Astrocyte (in vitro differentiated cells and primary cell): ENCODE measurements at regions not wholly inside any gene's neighbourhood (a gene's known extent, or its start where the extent isn't known, plus 50 kb on each side); places are given as distances from the start of the nearest gene placed in this dataset.

Experiments
- DNase-seq: peaks from one replicate; pipeline ENCODE4 v3.0.0-alpha.2; 2010; ENCODE audit warnings: low read depth
- FAIRE-seq: peaks from 2 replicates; lab custom pipeline; 2011; peaks lifted over from hg19 to GRCh38; lab: Jason Lieb, UNC
- H2AFZ ChIP-seq: 2 replicates; pipeline ENCODE4 v1.6.0; 2012; ENCODE audit warnings: low read depth, low read length, inconsistent platforms
- H3K27ac ChIP-seq: 2 replicates; pipeline ENCODE4 v1.5.1; 2011; ENCODE audit warnings: low read depth, low read length, inconsistent platforms
- H3K27me3 ChIP-seq: 2 replicates; pipeline ENCODE4 v1.6.0; 2011; ENCODE audit warnings: low read length, inconsistent platforms; ENCODE audit not compliant: insufficient read depth
- H3K36me3 ChIP-seq: 2 replicates; pipeline ENCODE4 v1.5.1; 2011; ENCODE audit warnings: low read length, inconsistent platforms; ENCODE audit not compliant: insufficient read depth
- H3K4me1 ChIP-seq: 2 replicates; pipeline ENCODE4 v1.5.1; 2011; ENCODE audit warnings: low read length, inconsistent platforms; ENCODE audit not compliant: insufficient read depth
- H3K4me2 ChIP-seq: 2 replicates; pipeline ENCODE4 v1.6.0; 2012; ENCODE audit warnings: low read length, inconsistent platforms
- H3K4me3 ChIP-seq: 2 replicates; pipeline ENCODE4 v1.5.1; 2011; ENCODE audit warnings: low read depth, mild to moderate bottlenecking, low read length, inconsistent platforms; ENCODE audit not compliant: insufficient read depth
- H3K79me2 ChIP-seq: 2 replicates; pipeline ENCODE4 v1.6.0; 2012; ENCODE audit warnings: mild to moderate bottlenecking, low read length, inconsistent platforms; ENCODE audit not compliant: insufficient read depth
- H3K9ac ChIP-seq: 2 replicates; pipeline ENCODE4 v1.6.0; 2012; ENCODE audit warnings: mild to moderate bottlenecking, low read length, inconsistent platforms
- H3K9me3 ChIP-seq: 2 replicates; pipeline ENCODE4 v1.5.1; 2012; ENCODE audit warnings: low read depth, mild to moderate bottlenecking, low read length, inconsistent platforms; ENCODE audit not compliant: insufficient read depth
- H4K20me1 ChIP-seq: 2 replicates; pipeline ENCODE4 v1.6.0; 2012; ENCODE audit warnings: low read length, inconsistent platforms; ENCODE audit not compliant: insufficient read depth
- H3K27ac Mint-ChIP-seq: one replicate; pipeline ENCODE4 v1.8.0; 2021; ENCODE audit warnings: mild to moderate bottlenecking, mixed read lengths; ENCODE audit not compliant: unreplicated experiment
- H3K27me3 Mint-ChIP-seq: one replicate; pipeline ENCODE4 v1.8.0; 2021; ENCODE audit warnings: low read depth, mixed read lengths; ENCODE audit not compliant: unreplicated experiment
- H3K36me3 Mint-ChIP-seq: one replicate; pipeline ENCODE4 v1.8.0; 2021; ENCODE audit warnings: low read depth, mixed read lengths; ENCODE audit not compliant: unreplicated experiment
- H3K4me1 Mint-ChIP-seq: one replicate; pipeline ENCODE4 v1.8.0; 2021; ENCODE audit warnings: low read depth, mixed read lengths; ENCODE audit not compliant: unreplicated experiment
- H3K4me3 Mint-ChIP-seq: one replicate; pipeline ENCODE4 v1.8.0; 2021; ENCODE audit warnings: mild to moderate bottlenecking, moderate library complexity, mixed read lengths; ENCODE audit not compliant: unreplicated experiment
- H3K9me3 Mint-ChIP-seq: one replicate; pipeline ENCODE4 v1.8.0; 2021; ENCODE audit warnings: mild to moderate bottlenecking, mixed read lengths; ENCODE audit not compliant: unreplicated experiment
- EZH2 ChIP-seq: IDR thresholded peaks from 2 replicates; pipeline ENCODE4 v1.6.1; 2012; ENCODE audit warnings: mild to moderate bottlenecking, low read length, inconsistent platforms; ENCODE audit not compliant: insufficient read depth
- TF ChIP-seq, protein P1 (sequence below): IDR thresholded peaks from 2 replicates; pipeline ENCODE4 v1.5.1; 2011; ENCODE audit warnings: low read depth, mild to moderate bottlenecking, inconsistent platforms, low read length, moderate library complexity; ENCODE audit not compliant: insufficient read depth

- Mint-ChIP-seq H3K27ac (no peak overlapping the region), H3K4me3 (no peak overlapping the region), H3K9me3 (no peaks in the 10 kb centered on the region), H3K4me1 (peaks cover 28% of the 10 kb centered on the region), H3K36me3 (no peaks in the 10 kb centered on the region), H3K27me3 (no peaks in the 10 kb centered on the region)
- Histone ChIP-seq H3K9me3 (no peaks in the 10 kb centered on the region), H4K20me1 (no peaks in the 10 kb centered on the region), H3K36me3 (no peaks in the 10 kb centered on the region), H3K4me2 (no peak overlapping the region), H3K27ac (no peak overlapping the region), H3K79me2 (no peaks in the 10 kb centered on the region), H3K4me3 (no peak overlapping the region), H3K27me3 (no peaks in the 10 kb centered on the region), H3K9ac (no peak overlapping the region), H2AFZ (no peak overlapping the region), H3K4me1 (peaks cover 16% of the 10 kb centered on the region)
- DNase-seq, result no peak
- no peak for FAIRE-seq
- no peak for TF ChIP-seq EZH2
- TF ChIP-seq, protein P1, sequence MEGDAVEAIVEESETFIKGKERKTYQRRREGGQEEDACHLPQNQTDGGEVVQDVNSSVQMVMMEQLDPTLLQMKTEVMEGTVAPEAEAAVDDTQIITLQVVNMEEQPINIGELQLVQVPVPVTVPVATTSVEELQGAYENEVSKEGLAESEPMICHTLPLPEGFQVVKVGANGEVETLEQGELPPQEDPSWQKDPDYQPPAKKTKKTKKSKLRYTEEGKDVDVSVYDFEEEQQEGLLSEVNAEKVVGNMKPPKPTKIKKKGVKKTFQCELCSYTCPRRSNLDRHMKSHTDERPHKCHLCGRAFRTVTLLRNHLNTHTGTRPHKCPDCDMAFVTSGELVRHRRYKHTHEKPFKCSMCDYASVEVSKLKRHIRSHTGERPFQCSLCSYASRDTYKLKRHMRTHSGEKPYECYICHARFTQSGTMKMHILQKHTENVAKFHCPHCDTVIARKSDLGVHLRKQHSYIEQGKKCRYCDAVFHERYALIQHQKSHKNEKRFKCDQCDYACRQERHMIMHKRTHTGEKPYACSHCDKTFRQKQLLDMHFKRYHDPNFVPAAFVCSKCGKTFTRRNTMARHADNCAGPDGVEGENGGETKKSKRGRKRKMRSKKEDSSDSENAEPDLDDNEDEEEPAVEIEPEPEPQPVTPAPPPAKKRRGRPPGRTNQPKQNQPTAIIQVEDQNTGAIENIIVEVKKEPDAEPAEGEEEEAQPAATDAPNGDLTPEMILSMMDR, result no peak
Measured at GRCh38 chr1:97010566-97011264, 289.1 kb downstream of the PTBP2 start.

DNA sequence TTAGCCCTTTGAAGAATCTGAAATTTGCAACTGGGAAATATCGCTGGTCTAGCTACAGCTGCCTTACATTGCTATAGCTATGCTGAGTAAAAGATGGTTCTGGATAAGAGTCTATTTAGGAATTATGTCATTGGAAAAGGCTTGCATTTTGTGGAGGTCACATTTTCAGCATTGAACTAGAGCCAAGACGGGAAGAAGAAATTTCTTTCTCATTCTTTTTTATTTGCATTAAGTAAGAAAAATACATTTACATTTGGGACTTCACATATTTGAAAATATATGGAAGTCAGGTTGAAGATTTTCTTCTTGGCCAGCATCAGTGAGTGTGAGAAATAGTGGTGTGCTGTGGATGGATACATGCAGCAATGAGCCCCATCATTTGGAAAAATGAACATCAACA is 291.6 kb downstream of the PTBP2 start:
- Histone ChIP-seq H2AFZ (no peak overlapping the region), H3K79me2 (no peaks in the 10 kb centered on the region), H3K4me2 (no peak overlapping the region), H3K9ac (no peak overlapping the region), H3K36me3 (no peaks in the 10 kb centered on the region), H3K9me3 (no peaks in the 10 kb centered on the region), H4K20me1 (no peaks in the 10 kb centered on the region), H3K4me3 (no peak overlapping the region), H3K27ac (no peak overlapping the region), H3K4me1 (peaks cover 9% of the 10 kb centered on the region), H3K27me3 (no peaks in the 10 kb centered on the region)
- no peak for TF ChIP-seq EZH2
- TF ChIP-seq, protein P1, result no peak
- H3K27me3 Mint-ChIP-seq, result no peaks in the 10 kb centered on the region
- no peaks in the 10 kb centered on the region for H3K36me3 Mint-ChIP-seq
- FAIRE-seq (no peak), DNase-seq (no peak)
- no peak overlapping the region for H3K4me3 Mint-ChIP-seq
- peaks cover 10% of the 10 kb centered on the region for H3K4me1 Mint-ChIP-seq
- no peaks in the 10 kb centered on the region for H3K9me3 Mint-ChIP-seq
- H3K27ac Mint-ChIP-seq, result no peak overlapping the region

DNA sequence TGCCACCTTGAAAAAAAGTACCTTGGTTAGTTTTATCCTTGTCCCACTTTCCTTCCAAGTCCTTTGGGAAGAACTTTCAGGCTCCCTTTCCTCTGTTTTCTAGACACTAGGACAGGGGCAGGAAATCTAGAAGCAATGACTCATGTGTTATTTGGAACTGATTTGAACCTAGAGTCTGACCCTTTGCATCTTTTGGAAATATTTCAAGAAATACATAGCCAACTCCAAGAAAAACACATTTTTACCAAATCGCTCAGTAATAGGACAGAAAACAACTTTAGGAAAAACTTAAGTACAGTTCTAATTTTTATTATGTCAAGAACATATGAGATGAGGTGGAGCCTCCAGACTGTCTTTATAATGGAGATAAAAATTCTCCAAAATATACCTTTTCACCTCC is 292.4 kb downstream of the PTBP2 start:
- Histone ChIP-seq H3K27ac (no peak overlapping the region), H3K36me3 (no peaks in the 10 kb centered on the region), H4K20me1 (no peaks in the 10 kb centered on the region), H2AFZ (no peak overlapping the region), H3K79me2 (no peaks in the 10 kb centered on the region), H3K4me3 (peak overlapping the region; percentile 1), H3K9me3 (no peaks in the 10 kb centered on the region), H3K9ac (no peak overlapping the region), H3K4me1 (peaks cover 9% of the 10 kb centered on the region), H3K27me3 (no peaks in the 10 kb centered on the region), H3K4me2 (peak overlapping the region; percentile 50)
- TF ChIP-seq EZH2, result no peak
- TF ChIP-seq, protein P1, result no peak
- Mint-ChIP-seq H3K4me3 (no peak overlapping the region), H3K9me3 (no peaks in the 10 kb centered on the region), H3K36me3 (no peaks in the 10 kb centered on the region), H3K27me3 (no peaks in the 10 kb centered on the region), H3K27ac (no peak overlapping the region), H3K4me1 (peaks cover 10% of the 10 kb centered on the region)
- DNase-seq, result peak; percentile 68
- peak; percentile 97 for FAIRE-seq
